Body of pancreas (tissue), 4 donors: ENCODE measurements at regions not wholly inside any gene's neighbourhood (a gene's known extent, or its start where the extent isn't known, plus 50 kb on each side); places are given as distances from the start of the nearest gene placed in this dataset.

Source experiments
- POLR2A ChIP-seq, 3 donors: fragments of 450-650 bp; IDR thresholded peaks; one replicate each; pipeline ENCODE4 v1.6.1; 2016; ENCODE audit warnings: antibody characterized with exemption in 3 of 3, mild to moderate bottlenecking in 2 of 3
- TF ChIP-seq, protein P1 (sequence below), 7 experiments: fragments of 450-650 bp in 4 of 7; fragments of 200-600 bp in 3 of 7; sonication (generic) in 3 of 7; IDR thresholded peaks; one replicate each; pipeline ENCODE4 v1.5.1; 2016 to 2019; ENCODE audit warnings: antibody characterized with exemption in 7 of 7

DNA sequence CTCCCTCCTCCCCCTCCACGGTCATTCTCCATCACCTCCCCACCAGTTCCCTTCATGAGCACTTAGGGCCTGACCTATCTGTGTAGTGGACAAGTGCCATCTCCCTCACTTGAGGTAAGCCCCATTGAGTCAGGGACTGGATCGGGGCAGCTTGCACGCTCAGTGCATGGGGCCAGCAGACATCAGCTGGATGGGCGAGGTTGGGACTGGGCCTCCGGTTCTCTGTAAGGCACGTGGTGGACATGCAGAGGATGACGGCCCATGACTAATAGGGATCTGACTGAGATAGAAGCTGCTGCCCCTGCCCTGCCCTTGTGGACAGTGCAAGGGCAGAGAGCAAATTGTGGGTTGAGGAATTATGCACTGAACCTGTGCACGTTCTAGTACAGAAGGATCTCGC lies 120.4 kb upstream of the C1orf174 start:
- TF ChIP-seq, protein P1, sequence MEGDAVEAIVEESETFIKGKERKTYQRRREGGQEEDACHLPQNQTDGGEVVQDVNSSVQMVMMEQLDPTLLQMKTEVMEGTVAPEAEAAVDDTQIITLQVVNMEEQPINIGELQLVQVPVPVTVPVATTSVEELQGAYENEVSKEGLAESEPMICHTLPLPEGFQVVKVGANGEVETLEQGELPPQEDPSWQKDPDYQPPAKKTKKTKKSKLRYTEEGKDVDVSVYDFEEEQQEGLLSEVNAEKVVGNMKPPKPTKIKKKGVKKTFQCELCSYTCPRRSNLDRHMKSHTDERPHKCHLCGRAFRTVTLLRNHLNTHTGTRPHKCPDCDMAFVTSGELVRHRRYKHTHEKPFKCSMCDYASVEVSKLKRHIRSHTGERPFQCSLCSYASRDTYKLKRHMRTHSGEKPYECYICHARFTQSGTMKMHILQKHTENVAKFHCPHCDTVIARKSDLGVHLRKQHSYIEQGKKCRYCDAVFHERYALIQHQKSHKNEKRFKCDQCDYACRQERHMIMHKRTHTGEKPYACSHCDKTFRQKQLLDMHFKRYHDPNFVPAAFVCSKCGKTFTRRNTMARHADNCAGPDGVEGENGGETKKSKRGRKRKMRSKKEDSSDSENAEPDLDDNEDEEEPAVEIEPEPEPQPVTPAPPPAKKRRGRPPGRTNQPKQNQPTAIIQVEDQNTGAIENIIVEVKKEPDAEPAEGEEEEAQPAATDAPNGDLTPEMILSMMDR (IDR thresholded peaks at IDR 0.05), result no peak
- TF ChIP-seq POLR2A (IDR thresholded peaks at IDR 0.05), result no peak
